GM19372 (cell line): ENCODE measurements at regions not wholly inside any gene's neighbourhood (a gene's known extent, or its start where the extent isn't known, plus 50 kb on each side); places are given as distances from the start of the nearest gene placed in this dataset.
"Not testable (repeated sequence)": the region's sequence is repeated elsewhere in the genome, so short reads cannot be mapped to it uniquely, and the experiment has no call there.

Experiments
- ATAC-seq: cut with Tn5 transposase; IDR thresholded peaks from one replicate; pipeline ENCODE4 v1.9.1; 2021; ENCODE audit warnings: mild to moderate bottlenecking, low read depth, moderate library complexity; ENCODE audit not compliant: unreplicated experiment

DNA sequence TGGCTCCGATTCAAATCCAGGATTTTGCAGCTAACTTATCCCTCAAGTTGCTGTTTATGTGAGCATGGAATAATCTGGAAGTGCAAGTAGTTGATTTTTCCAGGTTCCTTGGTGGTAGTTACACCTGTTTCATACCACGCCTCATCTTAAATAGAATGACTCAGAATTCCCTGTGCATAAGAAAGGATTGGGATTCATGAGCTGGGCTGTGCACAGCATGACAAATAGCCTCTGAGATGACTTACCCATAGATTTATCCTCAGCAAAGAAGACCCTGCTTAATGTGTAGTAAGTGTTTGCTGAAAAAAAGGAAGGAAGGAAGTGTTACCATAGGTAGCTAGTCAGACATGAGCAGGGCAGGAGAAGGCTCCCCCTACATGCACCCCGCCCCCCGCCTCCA lies 777.7 kb upstream of the ADGRL3 start:
- no peak for ATAC-seq

DNA sequence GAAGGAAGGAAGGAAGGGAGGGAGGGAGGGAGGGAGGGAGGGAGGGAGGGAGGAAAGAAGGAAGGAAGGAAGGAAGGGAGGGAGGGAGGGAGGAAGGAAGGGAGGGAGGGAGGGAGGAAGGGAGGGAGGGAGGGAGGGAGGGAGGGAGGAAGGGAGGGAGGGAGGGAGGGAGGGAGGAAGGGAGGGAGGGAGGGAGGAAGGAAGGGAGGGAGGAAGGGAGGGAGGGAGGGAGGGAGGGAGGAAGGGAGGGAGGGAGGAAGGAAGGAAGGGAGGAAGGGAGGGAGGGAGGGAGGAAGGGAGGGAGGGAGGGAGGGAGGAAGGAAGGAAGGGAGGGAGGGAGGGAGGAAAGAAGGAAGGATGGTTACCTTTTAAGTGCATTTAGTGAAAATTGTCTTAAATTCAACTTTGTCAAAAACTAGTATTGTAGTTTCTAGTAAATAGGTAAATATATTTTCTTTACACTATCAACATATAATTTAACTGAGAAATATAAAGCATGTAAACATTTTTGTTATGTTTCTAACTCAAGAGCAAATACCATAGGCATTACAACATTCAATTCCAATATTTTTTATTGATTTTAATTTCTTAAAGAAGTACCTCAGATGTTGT lies 776.4 kb upstream of the ADGRL3 start:
- ATAC-seq, result not testable (repeated sequence)

DNA sequence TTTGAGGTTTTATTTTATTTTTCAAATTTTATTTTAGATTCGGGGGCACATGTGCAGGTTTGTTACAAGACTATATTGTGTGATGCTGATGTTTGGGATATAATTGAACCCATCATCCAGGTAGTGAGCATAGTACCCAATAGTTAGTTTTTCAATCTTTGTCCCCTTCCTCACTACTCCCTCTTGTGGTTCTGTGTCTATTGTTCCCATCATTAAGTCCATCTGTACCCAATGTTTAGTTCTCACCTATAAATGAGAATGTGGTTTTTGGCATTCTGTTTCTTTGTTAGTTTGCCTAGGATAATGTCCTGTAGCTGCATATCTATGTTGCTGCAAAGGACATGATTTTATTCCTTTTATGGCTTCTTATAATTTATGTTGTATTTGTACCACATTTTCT lies 767.2 kb upstream of the ADGRL3 start:
- no peak for ATAC-seq

DNA sequence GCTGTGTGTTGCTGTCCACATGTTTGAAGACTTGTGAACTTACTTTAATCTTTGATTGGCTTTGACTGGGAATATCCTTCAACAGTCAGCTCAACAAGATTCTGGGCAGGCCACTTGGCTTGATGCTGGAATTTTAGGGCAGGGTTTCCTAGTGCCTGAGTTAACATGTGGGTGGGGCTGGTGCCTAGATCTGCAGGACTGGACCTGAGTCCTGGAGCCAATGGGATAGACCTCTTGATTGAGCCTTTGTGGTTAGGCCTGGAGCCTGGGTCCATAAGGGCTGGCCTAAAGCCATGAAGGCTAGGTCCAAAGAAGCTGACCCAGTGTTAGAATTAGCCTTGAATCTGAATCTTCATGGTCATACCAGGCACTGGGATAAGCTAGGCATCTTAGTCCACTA lies 757.1 kb upstream of the ADGRL3 start:
- no peak for ATAC-seq

DNA sequence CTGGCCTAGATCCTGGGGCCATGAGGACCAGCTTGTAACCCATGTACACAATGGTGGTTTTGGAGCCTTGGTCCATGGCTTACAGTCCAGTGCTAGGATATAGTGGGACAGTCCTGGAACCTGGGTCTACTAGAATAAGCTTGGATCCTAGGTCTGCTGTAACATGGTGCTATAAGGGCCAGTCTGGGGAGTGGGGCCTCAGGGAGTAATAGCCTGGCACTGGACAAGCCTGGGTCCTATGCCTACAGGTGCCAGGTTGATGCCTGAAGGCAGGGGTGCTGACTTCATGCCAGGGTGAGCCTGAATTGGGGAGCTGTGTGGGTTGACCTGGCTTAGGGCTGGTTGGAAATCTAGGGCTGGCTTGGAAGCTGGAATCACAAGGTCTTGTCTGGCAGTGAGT lies 756.3 kb upstream of the ADGRL3 start:
- no peak for ATAC-seq

DNA sequence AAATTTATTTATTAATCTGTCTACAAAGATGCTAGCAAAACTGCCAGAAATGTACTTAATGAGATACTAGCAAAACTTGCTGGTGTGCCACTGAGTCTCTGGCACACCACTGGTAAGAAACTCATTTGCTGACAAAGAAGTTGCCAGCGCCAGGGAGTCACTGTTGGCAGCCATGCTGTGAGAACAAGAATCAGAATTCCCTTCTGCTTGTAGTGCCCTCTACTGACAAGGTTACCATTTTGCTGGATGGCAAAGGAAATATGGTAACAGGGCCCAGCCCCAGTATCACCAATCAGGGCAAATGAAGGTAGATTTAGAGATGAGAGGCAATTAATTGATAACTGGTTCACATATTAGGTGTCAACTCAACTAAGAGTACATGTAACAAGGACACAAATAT lies 750.1 kb upstream of the ADGRL3 start:
- no peak for ATAC-seq

DNA sequence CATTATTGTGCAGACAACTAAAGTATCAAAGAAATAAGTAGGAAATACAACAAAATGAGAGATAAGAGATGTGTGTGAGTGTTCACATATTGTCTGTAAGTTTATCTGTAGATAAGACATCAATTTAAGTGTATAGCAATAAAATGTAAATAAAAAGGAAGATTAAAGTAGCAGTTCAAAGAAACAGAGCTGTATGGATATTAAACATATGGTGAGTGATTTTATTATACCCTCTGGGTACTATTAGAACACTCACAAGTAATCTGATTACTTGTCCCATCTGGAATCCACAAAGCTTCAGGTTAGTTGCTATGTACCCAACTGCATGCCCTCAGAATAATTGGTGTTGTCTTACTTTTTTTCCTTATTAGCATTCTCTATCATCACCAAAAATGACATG lies 747.9 kb upstream of the ADGRL3 start:
- no peak for ATAC-seq

DNA sequence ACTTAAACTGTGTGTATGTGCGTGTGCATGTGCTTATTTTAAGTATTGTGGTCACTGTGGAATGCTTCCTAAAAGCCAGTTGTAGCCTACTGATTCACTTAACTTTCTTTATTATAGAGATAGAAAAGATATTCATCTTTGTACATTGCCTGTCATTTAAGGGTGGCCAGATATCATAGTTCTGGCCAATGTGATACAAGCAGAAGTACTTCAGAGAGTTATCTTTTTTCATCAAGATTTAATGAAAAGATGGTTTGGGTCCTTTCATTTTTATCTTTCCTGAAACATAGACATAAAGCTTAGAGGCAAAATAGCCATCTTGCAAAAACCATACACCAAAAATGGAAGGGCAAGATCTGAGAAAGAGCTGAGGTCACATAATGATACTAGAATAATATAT lies 744.7 kb upstream of the ADGRL3 start:
- ATAC-seq, result no peak

DNA sequence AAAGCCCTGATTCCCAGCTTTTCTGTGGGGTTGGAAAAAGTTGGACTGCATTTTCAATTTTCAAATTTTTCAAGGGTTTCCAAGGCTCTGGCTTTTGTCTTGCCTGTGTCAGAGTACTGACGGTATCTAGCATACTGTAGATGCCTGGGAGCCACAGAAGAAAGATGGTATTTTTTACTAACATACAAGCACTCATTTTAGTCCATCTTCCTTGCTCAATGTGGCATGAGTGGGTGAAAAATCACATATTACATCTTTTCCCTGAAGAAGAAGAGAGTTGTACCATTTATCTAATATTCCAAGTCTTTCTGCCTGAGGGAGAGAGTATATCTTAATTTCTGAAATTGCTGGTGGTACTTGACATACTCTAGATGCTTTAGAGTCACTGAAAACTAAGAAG lies 738.6 kb upstream of the ADGRL3 start:
- no peak for ATAC-seq

DNA sequence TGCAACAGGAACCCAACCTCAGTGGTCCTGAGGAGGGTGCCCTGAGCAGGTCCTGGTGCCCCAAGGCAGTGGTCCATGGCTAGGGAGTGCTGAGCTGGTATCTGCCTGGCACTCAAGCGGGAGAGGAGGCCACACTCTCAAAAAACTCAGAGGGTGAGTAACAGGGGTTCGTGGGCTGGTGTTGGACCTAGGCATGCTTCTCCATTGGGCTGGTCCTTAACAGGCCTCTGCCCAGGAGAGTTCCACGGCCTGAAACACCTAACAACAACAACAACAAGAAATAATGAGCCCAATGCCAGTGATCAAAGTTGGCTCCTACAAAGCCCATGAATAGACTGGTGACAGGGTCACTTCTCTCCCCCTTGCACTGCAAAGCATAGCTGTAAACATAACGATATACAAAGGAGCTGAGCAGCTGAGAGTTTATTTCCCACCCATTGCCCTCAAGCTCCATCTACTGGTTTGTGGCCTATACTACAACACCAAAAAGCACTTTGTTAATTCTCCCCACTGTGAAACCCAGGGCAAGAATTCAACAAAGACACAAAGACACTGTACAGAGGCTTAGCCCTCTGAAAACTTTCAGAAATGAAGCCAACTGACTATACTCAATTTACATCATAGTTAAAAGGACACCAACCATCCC lies 736.1 kb upstream of the ADGRL3 start:
- no peak for ATAC-seq

DNA sequence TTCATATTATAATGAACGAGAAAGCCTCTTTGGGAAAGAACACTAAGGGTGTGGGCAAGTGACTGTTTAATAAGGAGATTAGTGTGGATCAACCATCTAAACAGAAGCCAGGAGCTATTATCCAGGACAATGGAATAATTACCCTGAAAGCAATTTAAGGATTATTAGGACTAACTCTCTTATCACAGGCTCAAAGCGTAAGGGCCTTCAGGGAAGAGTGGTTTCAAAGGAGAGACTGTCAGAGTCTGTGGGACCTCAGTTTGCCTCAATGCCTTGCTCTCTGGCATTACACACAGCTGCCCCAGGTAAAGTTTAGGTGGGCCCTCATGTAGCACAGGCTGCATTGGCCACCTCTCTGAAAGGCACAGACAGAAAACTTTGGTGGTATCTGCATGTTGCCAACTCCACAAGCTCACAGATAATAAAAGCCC lies 717.2 kb upstream of the ADGRL3 start:
- no peak for ATAC-seq

DNA sequence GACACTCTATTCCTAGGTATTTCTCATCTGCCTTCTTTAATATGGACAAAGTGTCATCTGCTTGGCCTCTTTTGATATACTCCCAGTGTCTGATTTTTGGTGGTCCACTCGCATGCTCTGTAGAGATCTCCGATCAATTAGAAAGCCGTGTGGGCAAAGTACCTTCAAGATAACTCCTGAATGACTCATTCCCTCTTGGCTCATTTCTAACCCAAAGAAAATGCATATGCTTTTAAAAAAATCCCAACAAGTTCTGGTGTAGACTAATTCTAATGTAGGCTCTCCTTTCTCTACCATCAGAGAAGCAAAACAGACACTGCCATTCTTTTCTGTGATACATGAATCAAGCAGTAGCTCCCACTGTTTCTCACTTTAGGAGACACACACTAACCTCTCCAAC lies 714.9 kb upstream of the ADGRL3 start:
- no peak for ATAC-seq

DNA sequence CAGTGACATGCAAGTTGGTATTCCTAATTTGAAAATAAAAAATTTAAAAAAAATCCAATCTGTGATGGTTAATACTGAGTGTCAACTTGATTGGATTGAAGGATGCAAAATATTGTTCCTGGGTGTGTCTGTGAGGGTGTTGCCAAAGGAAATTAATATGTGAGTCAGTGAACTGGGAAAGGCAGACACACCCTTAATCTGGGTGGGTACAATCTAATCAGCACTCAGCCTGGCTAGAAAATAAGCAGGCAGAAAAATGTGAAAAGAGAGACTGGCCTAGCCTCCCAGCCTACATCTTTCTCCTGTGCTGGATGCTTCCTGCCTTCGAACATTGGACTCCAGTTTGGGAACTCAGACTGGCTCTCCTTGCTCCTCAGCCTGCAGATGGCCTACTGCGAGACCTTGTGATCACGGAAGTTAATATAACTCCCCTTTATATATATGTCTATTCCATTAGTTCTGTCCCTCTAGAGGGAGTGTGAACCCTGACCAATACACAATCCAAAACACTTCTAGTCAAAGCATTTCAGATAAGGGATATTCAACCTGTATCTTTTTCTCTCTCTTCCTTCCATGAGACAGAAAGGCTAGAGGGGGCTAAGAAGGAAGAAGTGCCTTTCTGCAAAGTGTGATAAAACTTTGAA lies 712.9 kb upstream of the ADGRL3 start:
- ATAC-seq, result not testable (repeated sequence)

DNA sequence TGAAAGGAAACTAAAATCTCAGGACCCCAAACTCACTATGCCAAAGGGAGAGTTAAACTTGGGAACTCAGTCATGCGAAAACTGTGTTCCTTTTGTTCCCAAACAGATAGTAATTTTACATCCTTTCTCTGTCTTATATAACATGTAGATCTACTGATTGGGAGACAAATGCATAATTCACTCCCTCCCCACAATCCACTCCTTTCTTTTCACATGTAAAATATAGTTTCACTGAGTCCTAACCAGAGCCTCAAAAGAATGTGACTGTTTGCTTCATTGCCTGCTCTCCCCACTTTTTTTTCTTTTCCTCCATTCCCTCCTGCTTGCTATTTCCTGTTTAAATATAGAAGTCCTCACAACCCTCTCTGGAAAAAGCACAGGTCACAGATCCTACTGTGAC lies 699.3 kb upstream of the ADGRL3 start:
- ATAC-seq, result no peak

DNA sequence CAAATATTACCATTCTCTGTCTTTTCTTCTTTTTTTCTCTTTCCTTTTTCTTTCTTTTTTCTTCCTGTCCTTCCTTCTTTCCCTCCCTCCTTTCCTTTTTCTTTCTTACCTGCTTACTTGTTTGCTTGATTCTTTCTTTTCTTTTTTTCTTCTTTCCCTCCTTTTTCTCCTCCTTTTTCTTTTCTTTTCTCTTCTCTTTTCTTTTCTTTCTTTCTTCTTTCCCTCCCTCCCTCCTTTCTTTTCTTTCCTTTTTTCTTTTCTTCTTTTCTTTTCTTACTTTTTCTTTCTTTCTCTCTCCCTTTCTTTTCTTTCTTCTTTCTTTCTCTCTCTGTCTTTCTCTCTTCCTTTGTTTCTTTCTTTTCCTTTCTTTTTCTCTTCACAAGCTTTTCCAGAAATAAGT lies 697.4 kb upstream of the ADGRL3 start:
- ATAC-seq, result no peak

DNA sequence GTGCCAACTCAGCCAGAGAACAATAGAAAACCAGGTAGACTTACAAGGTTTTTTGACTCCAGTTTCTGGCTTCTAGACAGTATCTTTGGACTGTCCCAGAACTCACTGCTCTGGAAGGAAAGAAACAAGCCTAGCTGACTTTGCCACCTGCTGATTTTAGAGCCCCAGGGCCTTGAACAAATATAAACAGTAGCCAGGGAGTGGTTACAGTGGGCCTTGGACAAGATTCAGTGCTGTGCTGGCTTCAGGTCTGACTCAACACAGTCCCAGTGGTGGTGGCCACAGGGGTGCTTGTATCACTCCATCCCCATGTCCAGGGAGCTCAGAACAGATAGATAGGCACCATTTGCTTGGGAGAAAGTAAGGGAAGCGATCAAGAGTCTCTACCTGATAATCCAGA lies 694.1 kb upstream of the ADGRL3 start:
- no peak for ATAC-seq

DNA sequence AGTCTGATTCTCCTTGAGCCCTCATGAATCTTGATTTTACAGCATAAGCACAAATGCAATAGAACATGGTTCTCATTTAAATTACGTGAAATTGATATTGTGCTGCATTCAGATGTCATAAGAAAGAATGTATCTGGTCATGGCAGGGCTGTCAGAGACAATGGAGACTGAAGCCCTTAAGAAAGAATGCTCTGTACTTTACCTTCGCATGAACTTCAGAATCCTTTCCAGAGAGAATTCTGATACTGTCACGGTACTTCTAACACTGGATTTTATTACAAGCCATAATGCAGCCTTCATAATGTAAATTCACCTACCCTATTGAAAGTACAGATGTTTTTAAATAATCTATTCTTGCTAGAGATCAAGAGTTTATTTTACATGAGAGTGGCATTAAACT lies 677.9 kb upstream of the ADGRL3 start:
- ATAC-seq, result no peak

DNA sequence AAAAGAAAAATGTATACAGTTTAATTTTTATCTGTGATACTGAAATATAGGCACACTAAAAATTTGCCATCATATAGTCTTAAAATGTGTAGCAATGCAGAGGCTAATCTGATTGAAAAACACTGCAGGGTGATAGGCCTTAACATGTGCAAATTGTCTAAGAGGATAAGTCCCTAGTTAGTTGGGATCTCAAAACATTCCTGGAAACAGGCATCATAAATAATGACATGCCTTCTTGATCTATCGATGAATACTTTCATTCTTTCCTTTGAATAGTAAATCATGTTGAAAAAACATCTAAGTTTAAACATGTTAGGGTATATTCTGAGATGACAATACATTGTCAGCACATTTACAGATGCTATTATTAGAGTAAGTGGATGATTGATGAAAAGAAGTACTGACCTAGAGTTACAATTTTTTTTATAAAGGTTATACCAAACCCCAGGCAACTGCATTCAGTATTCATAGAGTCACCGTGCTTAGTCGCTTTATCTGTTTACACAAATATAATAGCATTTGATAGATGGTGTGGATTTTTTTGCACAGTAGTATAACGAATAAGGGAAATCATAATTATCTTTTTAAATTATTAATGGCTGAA lies 668.2 kb upstream of the ADGRL3 start:
- no peak for ATAC-seq

DNA sequence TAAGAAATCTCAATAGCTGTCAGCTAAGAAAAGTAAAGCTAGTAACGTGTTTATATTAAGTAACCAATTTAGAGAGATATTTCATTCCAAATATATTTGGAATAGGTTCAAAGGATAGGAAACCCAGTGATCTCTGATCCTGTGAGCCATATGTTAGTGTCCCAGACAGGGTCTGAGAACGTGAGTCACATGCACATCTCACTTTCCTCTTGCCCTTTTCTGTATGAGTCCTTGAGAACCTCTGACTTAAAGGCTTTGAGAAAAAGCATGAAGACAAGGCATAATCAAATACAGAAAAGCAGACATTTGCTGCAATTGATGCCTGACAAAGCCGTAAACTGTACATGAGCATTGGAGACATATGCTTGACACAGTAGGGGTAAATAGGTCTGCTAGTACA lies 655.1 kb upstream of the ADGRL3 start:
- ATAC-seq, result no peak

DNA sequence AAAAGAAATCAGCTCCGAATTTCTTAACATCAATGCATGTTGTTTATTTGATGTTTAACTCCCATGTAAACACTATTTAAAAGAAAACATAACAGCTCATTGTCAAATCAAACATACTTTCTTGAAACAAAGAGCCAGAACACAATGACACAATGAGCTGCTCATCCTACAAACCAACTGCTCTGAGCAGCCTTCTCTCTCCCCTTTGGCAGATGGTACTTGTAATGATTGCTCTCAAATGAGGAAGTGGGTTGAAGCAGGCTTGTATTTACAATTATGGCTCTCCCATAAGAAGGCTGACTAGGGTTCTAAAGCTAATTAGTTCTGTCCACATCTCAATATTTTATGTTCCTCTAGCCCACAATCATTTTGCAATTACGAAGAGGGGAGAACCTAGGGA lies 637.8 kb upstream of the ADGRL3 start:
- no peak for ATAC-seq

DNA sequence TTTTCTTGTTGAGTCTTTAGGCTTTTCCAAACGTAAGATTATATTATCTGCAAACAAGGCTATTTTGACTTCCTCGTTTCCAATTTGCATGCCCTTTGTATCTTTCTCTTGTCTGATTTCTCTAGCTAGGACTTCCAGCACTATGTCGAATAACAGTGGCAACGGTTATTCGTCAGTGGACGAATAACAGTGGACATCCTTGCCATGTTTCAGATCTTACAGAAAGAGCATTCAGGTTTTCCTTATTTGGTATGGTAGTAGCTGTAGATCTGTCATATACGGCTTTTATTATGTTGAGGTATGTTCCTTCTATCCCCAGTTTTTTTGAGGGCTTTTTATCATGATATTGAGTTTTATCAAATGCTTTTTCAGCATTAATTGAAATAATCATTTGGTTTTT lies 634.6 kb upstream of the ADGRL3 start:
- no peak for ATAC-seq

DNA sequence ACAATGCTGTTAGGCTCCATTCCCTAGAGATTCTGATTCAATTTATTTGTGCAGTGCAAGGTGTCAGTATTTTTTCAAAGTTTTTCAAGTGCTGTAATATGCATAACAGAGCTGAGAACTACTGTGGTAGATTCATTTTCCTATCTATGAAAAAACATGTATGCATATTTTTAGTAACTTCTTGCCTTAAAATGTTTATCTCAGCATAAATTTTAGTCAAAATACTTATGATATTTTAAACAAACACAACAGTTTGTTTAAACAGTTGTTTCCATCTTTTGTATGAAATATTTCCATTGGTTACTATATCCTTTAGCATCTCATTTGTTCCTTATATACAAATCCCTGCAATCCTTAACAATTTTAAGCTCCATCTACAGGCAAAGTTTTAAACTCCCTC lies 624.8 kb upstream of the ADGRL3 start:
- no peak for ATAC-seq
